HG02571 (cell line): ENCODE measurements at regions not wholly inside any gene's neighbourhood (a gene's known extent, or its start where the extent isn't known, plus 50 kb on each side); places are given as distances from the start of the nearest gene placed in this dataset.

Experiments
- ATAC-seq: cut with Tn5 transposase; IDR thresholded peaks from one replicate; pipeline ENCODE4 v1.9.1; 2021; ENCODE audit warnings: mild to moderate bottlenecking, moderate library complexity; ENCODE audit not compliant: unreplicated experiment

DNA sequence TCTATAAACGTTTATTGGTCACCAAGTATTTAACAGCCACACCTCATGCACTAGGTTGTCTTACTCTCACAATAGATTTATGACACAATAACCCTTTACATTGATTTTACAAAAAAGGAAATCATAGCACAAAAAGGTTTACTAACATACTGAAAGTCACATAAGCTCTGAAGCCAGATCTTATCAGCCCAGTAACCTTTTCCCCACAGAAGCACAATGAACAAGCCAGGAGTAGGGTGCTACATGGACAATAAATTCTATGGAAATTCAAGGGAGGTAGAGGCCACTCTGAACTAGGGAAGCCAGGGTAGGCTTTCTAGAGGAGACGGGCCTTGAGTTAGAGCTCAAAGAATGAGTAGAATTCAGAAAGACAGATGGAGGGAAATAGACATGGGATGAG is 633.5 kb upstream of the CADM1 start:
- no peak for ATAC-seq

DNA sequence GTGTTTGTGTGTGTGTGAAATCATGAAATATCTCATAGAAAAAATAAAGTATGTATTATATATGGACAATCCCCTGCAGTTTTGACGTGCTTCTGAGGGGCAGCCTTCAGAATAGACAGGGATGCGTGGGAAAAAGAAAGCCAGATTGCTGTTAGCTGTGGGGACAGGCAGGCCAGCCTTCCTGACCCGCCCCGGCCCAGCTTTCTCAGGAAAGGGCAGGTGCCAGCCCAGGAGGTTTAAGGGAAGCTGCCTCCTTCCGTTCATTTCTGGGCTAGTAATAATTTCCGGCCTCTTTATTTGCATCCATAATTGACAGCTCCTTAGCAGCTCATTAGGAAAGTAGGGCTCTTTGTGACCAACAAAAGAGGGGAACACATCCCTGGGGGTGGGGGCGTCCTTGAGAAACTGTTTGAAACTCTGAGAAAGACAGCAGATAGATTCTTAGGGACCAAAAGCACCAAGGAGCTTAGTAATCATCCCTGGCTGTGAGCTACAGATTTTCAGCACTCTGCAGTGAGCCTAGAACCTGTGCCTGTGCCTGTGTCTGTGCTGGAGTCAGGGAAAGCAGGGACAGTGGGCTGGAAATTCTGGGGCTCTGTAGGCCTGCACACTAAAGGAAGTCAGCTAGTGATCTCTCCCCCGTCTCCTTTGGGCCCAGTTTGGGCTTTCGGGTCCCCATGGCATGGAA is 632.9 kb upstream of the CADM1 start:
- no peak for ATAC-seq

DNA sequence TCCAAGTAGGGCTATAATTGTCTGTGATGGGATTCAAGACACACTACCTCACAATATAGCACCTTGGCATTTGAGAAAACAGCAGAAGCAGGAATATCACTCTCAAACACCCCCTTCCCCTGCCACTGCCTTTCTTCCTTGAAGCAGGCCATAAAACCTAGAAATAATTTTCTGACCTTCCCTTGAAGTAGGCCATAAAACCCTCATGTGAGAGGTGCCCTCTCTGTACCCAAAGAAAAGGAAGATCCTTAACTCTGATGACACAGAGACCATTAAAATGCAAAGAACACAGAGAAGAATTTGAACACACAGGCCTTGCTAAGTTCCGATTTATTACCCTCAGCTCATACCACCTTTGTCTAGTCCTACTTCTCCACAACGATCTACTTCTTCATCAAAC is 631.7 kb upstream of the CADM1 start:
- no peak for ATAC-seq

DNA sequence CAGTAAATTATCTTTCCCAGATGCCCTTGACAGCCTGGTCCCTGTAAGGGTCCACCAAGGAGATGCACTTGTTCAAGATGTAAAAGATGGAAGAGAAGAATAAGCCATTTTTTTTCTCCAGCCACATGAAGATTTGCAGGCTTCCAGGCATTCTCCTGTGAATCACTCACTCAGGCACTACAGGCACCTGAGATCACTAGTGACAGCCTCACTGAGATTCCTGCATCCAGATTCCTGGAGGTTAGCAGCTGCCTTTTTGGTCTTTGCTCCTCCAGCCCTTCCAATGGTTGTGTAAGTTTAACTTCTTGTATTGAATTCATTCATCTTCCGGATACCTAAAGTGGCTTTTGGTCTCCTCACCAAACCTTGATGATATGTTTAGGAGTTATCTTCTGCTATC is 630.2 kb upstream of the CADM1 start:
- no peak for ATAC-seq

DNA sequence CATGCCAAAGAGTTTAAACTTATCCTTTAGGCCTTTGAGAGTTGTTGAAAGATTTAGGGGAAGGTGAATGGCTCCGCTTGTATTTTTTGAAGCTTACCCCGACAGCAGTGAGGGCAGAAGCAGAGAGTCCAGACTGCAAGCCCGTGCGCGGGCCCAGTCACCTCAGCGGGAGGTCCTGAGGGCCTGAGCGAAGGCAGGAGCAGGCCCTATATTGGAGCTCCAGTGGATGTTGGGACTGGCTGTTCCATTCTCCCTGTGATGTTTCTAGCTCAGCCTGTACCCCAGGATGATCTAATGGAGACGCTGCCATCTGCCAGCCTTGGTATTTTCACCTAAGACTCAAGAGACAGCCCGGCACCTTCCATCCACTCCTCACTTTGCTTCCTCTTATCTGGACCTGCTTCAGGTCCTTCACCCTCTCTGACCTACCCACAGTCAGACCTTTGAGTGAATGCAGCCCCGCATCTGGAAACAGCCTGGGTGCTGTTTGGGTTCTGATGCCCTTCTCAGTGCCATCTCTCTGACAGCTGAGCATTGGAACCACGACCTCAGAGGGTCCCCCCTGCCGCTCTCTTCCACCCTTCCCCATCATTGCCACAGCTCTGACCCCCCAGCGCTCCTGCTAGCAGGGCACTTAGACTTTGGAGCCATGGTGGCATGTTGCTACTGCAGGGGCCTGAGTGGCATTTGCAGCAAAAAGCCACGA is 628.2 kb upstream of the CADM1 start:
- ATAC-seq: no peak

DNA sequence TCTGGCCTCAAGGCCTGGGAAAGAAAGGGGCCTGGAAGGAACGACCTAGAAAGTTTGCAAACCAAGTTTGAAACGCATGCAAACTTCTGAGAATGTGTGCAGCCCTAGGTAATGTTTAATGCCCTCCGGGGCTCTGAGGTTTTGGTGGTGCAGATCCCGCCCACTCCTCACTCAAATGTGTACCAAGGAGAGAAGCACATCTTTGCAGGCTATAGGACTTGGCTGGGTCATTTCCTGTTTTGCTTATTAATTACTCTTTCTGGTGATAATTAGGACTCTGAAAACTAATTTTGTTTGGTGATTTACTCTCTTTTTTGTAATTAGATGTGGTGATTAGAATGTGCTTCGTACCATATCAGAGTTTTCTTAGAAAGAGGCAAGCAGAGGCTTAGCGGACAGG is 625.9 kb upstream of the CADM1 start:
- ATAC-seq: no peak

DNA sequence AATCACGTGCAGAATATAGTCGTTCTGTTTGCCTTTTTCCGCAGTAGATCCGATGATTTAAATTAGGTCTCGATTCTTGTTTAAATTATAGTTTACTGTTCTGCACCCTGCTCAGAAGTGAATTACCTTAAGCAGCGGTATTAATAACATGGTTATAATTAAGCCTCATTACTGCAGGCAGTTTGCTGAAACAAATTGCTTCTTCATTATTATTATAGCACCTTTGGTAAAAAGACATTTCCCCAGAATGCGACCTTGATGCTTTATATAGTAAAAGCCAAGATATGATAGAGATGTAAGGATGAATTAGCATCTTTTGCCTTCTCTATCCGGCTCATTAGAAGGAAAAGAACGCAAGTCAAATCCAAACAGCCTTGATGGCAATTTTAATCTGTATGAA is 625.2 kb upstream of the CADM1 start:
- no peak for ATAC-seq

DNA sequence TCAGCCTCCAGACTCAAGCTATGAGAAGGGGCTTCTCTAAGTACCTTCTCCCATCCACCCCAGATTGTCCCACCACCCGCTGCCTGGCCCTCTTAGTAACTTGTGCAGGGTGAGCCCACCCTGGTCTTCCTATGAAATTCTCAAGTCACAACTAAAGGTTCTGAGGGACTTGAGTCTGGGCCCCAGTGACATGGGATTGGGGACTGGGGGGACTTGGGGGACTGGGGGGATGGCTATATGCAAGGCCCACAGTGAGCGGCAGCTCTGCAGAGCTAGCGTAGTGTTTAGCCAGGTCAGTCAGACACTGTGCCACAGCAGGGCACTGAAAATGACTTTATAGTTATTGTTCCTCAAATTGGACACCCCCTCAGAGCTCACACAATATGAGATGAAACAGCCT is 622.3 kb upstream of the CADM1 start:
- ATAC-seq: no peak

DNA sequence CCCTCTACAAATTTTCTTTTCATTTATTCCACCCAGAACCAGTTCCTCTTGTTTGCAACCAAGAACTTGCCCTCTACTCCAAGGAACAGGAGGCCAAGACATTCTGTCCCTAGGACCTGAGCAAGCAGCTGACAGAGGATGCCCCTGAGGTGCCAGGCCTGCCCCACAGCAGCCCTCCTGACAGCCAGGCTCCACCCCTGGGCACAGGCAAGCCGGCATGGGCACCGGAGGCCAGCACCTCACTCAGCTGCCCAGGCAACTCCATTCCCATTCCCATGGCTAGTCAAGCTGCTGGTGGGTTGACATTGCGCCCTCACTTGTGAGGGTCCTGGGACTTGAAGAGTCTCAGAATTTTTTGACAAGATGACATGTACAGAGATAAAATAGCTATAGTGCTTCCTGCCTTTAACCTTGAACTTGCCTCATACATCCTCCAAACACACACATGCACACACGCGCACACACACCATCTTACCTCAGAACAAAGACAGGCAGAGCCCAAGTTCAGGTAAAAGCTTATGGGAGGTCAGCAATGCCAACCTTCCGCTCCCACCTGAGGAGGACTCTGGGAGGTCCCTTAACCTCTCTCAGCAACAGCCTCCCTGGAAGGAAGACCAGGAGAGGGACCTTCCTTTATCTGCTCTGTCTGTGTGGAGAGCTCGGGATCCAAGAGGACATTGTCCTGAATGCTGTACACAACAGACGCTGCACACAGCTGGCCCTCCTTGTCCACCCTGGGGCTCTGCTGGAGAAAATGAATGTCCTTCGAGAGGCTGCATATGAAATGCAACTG is 620.9 kb upstream of the CADM1 start:
- ATAC-seq: no peak

DNA sequence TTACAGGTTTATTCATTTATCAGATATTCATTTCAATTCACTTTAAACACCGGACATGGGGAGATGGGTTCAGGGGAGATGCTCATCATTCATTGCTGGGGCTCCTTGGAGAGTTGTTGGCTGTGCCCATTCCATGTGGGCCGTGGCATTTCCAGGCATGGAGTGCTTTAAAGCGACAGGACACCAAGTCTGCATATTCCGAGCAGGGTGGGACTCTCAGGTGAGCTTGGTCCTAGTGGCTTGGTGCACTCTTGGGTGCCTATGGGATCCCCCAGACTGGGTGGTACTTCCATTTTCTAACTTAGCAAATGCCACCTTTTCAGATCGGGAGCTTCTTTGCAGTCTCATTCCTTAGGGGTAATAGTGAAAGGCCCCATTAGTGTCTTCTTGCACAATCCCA is 619.5 kb upstream of the CADM1 start:
- no peak for ATAC-seq

DNA sequence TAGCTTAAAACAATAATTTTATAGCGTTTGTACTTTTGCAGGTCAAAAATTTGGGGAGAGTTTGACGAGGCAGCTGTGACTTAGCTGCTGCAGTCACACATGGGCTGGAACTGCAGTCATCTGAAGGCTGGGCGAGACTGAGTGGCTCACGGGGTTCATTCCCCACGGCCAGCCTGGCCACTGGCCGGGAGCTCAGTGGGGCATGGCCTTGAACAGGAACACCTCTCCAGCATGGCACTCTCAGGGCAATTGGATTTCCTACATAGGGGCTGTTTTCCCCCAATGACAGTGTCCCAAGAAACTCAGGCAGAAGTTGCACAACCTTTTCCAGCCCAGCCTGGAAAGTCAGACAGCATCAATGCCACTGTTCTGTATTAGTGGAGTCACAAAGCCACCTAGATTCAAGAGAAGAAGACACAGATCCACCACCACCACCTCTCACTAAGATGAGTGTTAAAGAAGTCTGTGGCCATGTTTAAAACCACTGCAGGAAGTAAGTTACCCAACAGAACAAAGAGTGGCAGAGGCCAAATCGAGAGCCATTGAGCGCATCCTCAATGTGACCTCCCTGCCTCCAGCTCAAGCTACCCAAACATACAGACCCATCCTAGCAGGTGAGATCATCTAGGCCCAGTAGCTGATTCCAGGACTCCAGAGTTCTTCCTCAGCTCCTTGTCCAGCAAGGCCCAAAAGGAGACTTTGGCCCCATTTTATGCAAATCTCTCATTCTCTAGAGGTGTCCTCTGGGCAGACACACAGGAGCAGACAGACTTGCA is 618.7 kb upstream of the CADM1 start:
- ATAC-seq: no peak

DNA sequence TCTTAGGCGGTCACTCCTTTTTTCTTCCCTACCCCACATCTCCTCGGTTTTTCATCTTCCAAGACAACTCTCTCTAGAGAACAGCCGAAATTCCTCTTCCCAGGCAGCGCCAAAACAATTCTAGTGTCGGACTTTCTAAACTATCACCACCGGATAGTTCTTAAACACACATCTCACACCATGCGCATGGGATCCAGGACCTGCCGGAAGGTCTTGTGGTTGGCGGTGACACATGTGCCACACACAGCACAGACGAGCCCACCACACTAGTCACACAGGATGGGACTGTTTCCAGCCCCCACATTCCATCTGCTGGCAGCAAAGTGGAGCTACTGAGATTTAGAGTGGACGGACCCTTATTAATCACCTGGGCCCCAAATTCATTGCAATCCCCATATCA is 614.9 kb upstream of the CADM1 start:
- ATAC-seq: no peak

DNA sequence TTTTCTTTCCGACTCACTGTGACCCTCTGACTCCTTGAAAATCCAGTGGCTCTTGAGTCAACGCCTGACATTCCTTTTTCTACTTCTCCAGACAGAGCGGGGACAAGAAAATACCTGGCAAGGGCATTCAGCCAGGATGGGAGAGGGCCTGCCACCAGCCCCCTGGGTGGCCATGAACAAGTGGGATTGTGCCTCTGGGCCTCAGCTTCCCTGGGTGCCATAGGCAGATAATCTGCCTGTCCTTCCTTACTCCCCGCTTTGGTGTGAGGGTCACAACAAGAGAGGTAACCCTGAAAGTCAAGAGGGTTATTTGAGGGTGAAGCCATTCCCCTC is 613.9 kb upstream of the CADM1 start:
- ATAC-seq: no peak

DNA sequence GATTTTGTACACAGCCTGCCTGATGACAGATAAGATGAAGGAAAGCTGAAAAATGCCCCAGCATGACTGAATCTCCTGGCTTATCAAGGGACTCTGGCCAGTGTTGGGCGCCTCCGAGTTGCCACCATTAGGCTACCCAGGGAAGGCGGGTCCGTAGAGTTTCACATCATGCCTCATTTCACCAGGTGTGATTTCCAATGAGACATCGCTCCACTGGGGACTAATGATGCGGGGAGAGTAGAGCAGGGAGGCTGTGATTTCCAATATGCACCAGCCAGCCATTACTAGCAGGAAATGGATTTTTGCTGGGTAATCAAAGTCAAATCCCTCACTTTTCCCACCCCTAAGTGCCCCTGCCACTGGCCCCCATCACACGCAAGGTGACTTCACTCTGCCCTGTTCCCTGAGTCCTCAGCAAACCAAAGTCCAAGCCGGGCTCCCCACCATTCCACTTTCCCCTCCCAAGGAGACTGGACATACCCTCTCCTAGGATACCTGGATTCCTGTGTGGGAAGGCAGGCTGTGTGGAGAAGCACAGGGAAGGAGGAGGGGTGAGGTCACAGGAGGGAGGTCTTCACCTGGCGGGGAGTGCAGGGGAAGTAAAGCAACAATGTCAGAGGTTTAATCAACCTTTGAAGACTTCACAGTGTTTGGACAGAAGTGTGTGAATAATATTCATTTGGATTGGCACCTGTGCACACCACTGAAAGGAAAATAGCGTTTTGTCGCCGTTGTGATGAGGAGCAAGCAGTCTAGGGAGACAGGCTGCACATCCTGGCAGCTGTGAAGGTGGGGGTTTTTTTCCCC is 613.3 kb upstream of the CADM1 start:
- no peak for ATAC-seq

DNA sequence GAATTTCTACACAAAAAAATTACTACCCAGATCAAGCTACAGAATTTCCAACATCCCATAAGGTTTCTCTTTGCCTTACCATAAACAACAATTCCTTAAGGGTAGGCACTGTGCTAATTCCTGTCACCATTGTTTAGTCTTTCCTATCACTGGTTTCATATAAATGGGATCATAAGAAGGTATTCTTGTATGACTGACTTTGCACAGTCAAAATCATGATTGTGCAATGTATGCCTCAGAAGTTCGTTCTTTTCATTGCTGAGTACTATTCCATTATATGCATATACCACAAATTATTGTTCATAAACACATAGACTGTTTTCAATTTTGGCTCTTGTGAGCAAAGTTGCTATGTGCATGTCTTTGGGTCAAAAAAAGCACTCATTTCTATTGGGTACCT is 611.6 kb upstream of the CADM1 start:
- ATAC-seq: no peak

DNA sequence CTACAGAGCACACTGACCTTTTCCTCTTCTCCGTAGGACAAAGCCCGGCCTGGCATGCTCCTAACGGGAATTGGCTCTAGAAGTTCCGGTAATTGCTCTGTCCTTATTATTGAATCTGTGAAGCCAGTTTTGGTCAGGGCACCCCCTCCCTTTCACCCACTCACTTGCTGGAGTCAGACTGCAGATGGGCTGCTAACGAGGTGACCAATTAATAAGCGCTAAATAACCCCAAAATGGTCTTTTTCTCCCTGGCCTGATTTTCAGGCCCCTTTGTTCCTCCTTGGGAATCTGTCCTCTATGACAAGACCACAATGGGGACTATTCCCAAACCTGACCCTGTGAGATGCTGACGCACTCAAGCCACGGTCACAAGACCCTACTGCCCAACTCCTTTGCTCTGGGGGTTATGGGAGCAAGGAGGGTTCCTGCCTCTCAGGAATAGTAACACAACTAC is 610.0 kb upstream of the CADM1 start:
- no peak for ATAC-seq

DNA sequence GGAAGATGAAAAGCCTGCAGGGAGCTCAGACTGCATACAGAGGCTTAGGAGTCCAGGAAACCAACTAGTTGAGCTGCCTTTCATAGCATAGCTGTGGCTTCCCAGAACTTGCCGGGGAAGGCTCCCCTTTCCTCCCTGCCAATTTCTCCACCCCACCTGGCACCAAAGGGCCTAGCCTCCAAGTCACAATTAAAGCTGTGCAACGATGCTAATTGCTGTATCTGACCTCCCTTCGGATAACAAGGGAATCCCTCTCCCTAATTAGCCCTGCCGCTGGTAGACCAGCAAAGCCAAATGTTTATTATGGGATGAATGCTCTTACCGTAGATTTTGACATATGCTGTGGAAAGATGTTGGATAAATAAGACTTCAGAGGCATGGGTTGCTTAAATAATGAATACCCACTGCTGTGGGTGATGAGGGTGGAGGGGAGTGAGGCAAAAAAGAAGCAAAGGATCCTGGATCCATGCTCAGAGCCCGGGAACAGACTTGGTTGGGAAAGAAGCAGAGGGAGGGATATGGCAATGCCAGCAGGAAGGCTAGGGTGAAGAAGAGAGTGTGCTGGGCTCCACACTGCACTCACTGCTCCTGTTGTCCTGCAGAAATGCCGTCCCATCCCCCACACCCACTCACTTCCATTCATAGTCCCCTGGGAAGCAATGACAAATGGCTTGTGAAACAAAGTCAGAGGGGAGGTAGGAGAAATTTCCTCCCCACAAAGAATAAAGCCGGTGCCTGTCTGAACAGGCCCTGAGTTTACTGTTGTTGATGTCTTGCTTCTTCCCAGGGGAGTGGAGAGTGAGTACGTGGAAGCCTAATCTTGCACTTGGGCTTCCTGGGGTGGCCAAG is 608.1 kb upstream of the CADM1 start:
- ATAC-seq: no peak

DNA sequence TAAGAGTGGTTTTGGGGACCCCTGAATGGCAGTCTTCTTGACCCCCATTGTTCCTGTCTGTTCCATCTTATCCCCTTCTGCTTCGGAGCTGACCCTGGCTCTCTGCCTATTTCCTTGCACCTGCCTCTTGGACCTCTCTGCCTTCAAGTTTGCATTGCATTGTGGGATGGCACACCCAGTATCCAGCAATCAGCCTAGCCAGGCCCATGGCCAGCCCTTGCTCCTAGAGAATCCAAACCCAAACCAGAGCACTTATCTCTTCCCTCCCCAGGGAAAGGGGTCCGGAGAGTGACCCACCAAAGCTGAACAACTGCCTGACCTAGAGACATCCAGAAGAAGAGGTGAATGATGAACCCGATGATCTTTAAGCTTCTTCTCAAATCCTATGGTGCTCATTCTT is 607.3 kb upstream of the CADM1 start:
- ATAC-seq: no peak

DNA sequence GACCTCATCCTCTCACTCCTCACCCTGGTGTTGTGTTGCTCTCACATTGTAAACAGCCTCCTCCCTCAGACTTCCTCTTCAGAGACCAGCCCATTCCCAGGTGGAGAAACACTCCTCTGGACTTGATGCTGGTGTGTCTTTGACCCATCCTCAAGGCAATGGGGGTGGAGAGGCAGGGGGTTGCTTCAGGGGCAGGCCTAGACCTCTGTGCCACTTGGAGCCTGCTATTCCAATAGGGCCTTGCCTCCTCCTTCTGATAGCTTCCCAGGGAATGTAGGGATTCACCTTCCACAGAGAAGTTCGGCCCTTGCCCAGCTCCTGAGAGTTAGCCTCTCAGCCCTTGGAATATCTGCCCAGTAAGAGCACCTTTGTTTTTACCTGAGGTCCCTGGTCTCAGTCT is 606.6 kb upstream of the CADM1 start:
- ATAC-seq: no peak

DNA sequence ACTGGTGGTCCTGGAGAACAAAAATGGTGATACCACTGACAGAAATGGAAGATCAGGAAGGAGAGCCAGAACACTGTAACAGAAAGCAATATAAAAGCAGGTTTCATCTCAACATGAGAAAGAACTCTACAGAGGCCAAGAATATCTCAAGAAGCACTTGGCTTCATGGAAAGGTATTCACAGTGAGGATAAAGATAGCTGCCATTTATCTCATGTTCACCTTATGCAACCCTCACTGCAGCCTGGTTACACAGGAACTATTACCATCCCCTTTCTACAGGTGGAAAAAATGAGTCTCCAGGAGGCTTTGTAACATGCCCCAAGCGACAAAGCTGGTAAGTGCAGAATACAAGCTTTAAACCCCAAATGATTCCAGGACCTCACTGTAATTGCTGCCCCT is 606.1 kb upstream of the CADM1 start:
- no peak for ATAC-seq
